CD4-positive, alpha-beta T cell treated with Interleukin-2 at 100 ng/mL for 4 hours (primary cell): ENCODE measurements at regions not wholly inside any gene's neighbourhood (a gene's known extent, or its start where the extent isn't known, plus 50 kb on each side); places are given as distances from the start of the nearest gene placed in this dataset.
"Not testable (repeated sequence)": the region's sequence is repeated elsewhere in the genome, so short reads cannot be mapped to it uniquely, and the experiment has no call there.

ENCODE experiments used
- DNase-seq: peaks from one replicate; pipeline ENCODE4 v3.0.0-alpha.2; 2020; ENCODE audit warnings: low spot score

DNA sequence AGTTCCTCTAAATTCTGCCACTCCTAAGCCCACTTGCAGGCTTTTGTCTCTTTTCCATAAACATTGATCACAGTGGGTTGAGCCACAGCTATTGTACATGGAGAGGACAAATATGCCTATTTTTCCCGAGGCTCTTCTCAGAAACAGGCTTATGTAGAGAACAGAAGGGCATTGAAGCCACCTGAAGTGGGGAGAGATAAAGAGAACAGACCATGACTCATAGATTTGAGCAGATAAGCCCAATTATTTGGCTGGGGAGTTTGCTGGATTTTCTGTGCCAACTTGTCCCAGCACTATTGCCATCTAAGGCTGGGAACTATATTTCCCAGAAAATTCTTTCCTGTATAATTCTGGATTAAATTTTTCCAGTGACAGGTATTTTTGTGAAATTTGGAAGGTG lies 446.1 kb upstream of the RPS6KA3 start:
- DNase-seq = no peak

DNA sequence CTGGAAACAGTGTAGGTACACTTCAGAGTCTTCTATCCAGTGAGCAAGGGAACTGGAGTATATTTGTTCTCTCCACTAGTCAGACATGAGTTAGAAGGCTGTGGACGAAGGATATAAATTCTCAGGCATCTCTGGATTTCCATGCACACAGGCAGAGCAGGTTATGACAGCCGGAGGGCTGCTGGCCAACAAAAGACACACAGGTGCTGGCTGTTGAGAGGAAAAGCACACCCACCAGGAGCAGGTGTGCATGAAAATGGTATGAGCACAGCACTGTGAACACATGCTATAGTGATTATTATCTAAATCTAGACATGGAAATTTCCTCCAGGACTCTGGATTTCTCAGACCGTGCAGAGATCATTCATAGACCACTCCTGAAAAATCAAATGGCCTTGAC lies 444.7 kb upstream of the RPS6KA3 start:
- no peak for DNase-seq

DNA sequence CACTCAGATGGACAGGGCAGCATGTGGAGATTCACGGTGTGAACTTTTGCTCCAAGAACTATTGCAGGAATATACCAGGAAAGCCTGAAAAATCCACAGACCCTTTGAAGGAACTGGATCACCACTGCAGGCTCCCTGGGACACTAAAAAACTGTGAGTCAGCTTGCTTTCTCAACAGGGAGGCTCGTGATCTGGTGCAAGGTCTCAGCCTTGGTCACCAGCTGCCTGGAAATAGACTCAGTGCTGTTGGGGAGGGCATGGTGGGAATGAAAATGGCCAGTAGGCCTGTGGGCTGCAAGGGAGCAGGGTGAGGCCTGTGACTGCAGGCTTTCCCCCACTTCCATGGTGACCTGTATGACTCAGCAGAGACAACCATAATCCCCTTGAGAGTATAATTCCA lies 426.4 kb upstream of the RPS6KA3 start:
- DNase-seq = no peak

DNA sequence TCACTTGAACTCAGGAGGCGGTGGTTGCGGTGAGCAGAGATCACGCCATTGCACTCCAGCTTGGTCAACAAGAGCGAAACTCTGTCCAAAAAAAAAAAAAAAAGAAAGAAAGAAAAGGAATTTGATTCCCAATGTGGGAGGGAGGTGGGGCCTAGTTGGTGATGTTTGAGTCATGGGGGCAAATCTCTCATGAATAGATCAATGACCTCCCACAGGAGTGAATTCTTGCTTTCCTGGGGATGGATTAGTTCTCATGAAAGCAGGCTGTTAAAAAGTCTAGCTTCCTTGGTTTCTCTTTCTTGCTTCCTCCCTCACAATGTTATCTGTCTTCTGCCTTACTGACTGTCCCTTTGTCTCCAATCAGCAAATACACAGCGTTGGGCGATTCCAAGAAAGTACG lies 419.5 kb upstream of the RPS6KA3 start:
- DNase-seq = no peak

DNA sequence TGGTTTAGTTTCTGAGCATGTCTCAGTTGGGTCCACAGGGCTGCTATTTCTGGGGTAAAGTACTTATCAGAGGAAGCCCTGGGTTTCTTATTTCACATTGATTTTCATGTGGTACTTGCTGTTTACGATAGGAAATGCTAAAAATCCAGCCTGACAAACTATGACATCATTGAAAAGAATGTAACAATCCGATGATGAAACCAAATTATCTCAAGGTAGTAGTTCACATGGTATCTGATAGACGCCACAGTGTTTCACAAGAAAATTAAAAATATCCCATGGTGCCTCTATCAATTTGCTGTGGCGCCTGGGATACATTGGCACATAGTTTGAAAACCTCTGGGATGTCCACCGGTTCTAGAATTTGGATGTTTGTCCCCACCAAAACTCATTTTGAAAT lies 418.9 kb upstream of the RPS6KA3 start:
- no peak for DNase-seq

DNA sequence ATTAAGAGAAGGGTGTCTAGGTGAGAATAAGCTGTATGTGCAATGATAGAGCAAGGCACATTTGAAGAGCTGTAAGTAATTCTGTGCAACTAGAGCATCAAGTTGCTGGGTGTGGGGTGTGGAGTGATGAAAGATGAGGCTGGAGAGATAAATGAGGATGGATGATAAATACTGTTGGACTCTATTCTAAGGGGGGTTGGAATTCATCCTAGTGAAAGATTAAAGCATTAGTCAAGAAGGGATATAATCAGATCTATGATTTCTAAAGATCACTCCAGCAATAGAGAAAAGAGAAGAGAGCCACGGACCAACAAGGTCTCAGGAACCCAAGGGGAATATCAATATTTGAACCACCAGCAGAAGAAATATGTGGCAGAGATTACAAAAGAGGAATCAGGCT lies 415.0 kb upstream of the RPS6KA3 start:
- DNase-seq = no peak

DNA sequence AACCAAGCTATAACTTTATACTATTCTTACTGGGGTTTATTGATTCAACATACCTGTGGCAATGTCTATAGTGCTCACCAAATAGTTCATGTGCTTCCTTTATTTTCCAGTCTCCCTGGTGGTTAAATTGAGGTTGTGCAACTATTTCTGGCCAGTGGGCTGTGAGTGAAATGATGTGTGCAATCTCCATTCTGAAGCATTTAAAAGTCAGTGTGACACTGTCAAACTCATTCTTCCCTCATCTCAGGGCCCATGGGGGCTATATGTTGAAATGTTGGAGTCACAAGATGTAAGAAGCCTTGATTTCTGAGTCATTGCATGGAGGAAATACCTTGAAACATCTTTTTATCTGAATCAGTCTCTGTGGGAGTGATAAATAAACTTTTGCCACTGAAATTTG lies 414.3 kb upstream of the RPS6KA3 start:
- no peak for DNase-seq

DNA sequence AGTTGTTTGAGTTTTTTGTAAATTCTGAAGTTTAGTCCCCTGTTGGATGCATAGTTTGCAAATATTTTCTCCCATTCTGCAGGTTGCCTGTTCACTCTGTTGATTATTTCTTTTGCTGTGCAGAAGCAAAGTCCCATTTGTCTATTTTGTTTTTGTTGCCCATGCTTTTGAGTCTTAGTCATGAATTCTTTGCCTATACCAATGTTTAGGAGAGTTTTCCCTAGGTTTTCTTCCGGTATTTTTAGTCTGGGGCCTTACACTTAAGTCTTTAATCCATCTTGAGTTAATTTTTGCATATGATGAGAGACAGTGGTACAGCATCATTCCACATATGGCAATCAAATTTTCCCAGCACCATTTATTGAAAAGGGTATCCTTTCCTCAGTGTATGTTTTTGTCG lies 405.8 kb upstream of the RPS6KA3 start:
- DNase-seq = no peak

DNA sequence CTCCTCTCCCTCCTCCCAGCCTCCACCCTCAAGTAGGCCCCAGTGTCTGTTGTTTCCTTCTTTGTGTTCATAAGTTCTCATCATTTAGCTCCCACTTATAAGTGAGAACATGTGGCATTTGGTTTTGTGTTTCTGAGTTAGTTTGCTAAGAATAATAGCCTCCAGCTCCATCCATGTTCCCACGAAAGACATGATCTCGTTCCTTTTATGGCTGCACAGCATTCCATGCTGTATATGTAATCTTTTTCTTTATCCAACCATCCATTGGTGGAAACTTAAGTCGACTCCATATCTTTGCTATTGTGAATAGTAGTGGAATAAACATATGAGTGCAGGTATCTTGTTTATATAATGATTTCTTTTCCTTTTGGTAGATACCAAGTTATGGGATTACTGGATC lies 405.0 kb upstream of the RPS6KA3 start:
- not testable (repeated sequence) for DNase-seq

DNA sequence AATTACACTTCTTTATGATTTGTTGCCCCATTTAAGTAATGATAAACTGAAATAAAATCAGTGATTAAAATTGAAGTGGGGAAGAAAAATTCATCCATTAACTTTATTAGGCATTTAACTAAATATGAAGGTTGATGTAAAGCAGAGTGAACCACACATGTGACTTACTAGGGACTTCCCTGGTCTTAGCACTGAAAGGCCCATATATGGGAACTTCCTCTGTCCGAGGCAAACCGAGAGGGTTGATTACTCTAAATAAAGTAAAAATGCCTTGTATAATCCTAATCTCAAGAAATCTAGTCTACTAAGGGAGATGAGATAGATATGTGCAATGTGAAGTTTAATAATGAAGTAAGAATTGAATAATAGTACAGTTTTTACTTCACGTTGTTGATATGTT lies 403.9 kb upstream of the RPS6KA3 start:
- DNase-seq = no peak

DNA sequence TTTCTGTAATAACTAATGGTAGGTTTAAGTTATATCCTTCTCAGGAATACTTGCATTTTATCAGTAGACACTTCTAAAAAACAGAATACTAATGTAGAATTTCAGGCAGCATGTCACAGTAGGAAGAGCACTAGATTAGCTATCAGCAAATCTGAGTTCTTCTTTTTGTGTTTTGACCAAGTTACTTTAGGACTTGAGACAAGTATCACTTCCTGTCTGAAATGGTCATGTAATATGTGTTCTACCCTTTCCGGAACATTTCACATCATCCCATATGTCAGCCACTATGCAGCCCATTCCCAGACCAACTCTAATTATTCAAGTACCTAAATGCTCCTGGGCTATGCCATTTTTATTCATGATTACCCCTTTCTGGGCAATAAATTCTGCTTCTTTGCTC lies 401.8 kb upstream of the RPS6KA3 start:
- DNase-seq = no peak

DNA sequence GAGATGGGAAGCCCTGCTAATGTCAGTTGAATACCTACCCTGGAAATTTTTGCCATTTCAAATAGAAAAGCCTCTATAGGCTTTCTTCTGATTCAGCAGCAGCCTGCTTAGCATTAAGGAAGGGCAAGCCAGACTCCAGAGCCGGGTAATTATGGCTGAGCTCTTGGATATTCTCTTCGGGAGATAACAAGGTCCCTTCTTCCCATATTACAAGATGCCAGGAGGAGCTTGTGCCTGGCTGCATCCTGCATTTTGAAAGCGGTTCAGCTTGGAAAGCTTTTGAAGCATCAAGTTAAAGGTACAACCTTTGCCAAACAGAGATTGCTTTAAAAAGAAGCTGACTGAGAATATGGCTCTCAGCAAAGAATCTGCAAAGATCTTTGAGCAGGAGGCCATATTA lies 399.6 kb upstream of the RPS6KA3 start:
- DNase-seq = no peak

DNA sequence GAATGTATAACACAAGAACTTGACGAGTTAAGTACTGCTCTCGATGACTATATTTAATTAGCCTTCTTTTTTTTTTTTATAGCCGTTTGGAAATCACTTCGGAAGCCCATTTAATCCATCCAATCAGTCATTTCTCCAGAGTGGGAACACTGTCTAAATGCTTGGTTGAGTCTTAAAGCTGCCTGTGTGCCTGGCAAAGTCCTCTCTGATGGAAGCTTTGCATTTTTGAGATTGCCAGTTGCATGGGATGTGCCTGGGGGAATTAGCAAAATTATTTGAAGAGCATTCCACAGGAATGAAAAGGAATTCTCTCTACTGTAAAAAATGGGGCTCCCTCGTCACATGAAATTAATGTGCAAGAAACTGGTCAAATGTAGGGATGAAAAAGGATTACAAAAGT lies 398.8 kb upstream of the RPS6KA3 start:
- no peak for DNase-seq

DNA sequence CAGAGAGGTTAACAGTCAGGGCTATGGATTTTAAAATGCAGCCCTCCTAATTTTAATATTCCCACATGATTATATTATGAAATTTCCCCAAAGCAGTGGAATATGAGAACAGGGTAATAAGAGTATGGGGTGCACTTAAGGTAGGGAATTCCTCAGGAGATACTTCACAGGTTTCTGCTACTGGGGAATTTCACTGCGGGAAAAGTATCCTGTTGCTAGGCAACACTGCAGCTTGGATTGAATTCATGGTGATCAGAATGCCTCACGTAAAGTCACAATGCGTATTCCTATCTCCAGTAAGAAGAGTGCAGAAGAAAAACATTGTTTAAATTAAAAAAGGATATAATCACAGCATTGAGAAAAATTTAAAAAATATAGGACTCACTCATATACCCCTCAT lies 398.1 kb upstream of the RPS6KA3 start:
- no peak for DNase-seq

DNA sequence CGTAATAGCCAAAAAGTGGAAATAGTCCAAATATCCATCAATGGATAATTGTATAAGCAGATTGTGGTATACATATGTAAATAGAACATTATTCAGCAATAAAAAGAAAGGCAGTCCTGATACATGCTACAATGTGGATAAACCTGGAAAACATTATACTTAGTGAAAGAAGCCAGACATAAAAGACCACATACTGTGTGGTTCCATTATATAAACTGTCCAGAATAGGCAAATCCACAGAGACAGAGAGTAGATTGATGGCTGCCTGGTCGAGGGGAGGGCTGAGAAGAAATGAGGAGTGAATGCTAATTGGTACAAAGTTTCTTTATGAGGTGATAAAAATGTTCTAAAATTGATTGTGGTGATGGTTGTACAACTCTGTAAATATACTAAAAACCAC lies 397.4 kb upstream of the RPS6KA3 start:
- DNase-seq = no peak

DNA sequence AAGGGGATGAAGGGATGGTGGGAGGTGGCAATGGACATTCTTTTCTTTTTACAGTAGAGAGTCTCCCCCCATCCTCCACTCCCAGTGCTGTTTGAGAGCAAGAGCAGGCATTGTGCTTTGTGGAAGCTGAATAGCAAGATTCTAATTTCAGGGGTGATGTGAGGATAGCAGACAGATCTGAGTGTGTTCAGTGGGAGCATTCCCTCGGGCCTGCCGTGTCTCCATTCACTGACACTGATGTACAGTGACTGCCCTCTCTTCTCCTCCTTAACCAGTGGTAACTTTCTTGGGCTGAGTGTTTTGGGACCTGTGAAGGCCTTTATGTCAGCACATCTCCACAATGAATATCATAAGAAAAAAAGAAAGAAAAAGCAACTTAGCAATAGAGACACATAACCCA lies 396.6 kb upstream of the RPS6KA3 start:
- no peak for DNase-seq

DNA sequence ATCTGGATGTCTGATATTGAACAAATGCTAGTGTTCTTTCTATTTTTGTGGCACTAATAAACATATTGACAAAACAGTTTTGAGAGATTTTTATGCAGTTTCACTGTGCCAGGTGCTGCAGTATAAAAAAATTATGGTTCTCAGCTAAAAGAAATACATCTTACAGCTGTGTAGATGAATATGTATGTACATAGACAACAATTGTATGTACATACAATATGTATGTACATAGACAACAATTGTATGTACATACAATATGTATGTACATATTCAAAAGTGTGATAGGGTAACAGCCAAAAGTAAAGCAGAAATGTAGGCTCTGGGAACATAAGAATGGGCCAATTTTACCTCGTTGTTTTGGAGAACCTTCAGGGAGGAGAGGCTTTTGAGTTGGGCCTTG lies 390.0 kb upstream of the RPS6KA3 start:
- no peak for DNase-seq

DNA sequence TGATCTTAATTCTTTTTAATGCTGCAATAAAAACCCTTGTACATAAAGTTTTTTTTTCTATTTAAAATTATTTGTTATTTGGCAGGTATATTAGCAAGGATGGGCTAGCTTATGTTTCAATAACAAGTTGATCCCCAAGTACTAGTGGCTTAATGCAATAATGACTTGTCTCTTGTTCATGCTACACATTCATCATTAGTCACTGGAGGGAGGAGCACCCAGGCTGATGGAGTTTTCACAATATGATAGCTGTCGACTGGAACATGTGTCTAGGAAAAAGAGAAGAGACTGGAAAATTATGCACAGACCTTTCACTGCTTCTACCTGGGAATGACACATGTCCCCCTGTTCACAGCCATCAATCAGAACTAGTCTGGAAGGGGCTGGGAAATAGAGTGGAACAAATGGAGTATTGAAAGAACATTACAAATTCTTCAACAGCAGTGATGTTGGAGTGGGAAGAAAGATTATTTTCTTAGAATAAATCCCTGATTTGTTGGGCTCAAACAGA lies 387.9 kb upstream of the RPS6KA3 start:
- DNase-seq = no peak

DNA sequence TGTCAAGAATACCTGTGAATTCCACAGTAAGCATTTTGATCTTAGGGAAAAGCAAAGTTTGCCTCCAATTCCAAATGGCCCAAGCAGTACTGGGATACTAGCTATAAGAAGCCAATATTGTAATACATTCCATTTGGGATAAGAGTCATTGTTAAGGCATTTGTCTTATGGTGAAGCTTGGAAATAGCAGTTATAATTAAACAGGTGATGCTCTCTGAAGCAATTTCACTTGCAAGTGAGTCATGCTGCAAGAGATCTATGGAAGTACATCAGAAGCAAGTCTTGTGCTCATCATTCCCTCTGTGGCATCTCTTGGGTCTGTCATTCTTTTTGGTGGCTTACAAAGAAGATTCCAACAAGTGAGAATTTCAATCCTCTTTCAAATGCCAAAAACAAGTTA lies 386.4 kb upstream of the RPS6KA3 start:
- no peak for DNase-seq

DNA sequence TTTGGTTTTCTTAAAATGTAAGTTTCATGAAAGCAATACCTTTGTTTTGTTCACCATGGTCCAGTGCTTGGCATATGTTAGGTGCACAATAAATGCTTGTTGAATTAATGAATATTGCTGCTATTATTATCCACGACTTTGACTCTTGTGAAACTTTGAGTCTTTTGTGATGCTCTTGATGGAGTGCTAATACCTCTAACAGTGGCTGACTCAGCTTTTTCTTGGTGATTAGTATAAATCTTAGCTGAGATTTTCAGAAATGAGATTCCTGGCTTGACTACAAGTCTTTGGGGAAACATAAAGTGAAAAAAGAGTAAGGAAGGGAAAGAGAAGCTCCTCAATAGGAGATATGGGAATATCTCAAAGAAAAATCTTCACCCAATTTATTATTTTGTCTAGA lies 375.2 kb upstream of the RPS6KA3 start:
- DNase-seq = no peak

DNA sequence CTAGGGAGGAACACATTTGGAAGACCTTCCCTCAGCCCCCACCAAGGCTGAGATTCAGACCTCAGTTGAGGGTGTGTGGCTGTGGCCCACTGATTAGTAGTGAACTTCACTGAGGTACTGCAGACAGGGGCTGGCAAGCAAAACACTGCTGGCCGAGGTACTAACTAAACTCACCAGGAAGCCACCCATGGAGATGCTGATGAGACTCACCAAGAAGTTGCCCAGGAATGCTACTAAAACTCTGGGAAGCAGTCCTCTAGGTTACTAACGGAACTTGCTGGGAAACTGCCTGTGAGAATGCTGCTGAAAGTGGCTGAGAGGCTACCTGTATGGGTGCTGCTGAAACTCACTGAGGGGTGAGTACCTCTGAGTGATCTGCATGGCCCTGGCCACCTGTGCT lies 372.4 kb upstream of the RPS6KA3 start:
- DNase-seq = no peak

DNA sequence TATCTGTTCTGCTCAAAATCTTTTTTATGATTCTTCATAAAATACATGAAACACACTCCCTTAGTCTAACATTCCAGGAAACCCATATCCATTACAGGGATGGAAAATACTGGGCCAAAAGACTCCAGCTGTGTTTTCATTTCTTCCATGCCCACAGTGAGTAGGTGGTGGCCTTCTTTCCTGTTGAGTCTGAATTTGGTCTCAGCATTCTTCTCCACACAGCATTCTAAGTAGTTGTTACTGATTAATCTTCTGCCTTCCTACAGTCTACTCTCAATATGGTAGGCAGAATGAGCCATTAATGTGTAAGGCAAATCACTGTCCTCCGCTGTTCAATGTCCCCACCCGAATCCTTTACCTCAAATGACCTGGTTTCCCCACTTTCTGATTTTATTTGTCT lies 370.6 kb upstream of the RPS6KA3 start:
- DNase-seq = no peak

DNA sequence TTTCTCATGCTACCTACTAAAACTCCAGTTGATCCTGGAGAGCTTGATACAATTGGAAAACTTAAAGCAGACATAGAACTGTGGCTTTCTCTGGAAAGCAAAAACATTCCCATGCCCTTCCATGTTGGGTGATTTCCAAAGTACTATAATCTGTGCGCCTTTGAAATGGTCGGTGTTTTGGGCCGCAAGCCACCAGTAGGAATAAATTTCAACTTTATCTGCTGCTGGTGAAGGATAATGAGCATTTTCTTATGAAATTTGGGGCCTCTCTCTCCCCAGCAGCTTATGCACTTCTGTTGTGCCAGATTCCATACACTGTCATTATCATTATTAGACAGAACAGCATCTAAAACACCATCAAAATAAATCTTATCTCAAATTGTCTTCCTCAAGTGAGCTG lies 366.7 kb upstream of the RPS6KA3 start:
- DNase-seq = no peak

DNA sequence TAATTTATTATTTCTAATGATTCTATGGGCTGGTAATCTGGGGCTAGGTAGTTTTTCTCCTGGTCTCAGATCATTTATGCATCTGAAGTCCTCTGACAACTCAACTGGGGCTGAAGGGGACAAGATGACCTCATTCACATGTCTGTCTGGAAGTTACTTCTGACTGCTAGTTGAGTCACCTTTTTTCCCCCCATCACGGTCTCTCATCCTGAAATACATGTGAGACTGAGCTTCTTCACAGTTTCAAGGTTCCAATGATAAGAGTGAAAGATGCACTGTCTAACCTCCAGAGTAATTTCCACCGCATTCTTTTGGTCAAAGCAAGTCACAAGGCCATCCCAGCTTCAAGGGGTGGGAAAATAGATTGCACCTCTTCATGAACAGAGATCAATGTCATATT lies 356.7 kb upstream of the RPS6KA3 start:
- DNase-seq = no peak

DNA sequence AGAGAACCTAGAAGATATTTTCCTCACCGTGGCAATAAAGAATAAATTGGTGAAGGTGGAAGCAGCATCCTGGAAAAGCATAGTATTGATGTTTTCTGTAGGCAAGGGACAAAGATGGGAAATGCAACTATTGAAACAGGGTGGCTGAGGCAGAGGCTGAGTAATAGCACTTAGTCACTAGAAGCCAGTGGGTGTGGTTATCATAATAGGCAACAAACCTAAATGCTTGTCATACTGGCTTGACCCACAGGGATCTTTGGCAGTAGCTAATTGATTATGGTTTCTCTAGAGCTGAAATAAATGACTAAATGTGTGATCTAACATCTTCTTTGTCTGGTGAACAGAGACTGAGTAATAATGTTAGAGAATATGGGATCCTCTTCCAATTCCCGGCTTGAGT lies 353.6 kb upstream of the RPS6KA3 start:
- DNase-seq = no peak
